HG02870 (cell line): ENCODE measurements at regions not wholly inside any gene's neighbourhood (a gene's known extent, or its start where the extent isn't known, plus 50 kb on each side); places are given as distances from the start of the nearest gene placed in this dataset.

Source experiments
- ATAC-seq: cut with Tn5 transposase; IDR thresholded peaks from one replicate; pipeline ENCODE4 v1.9.1; 2021; ENCODE audit warnings: mild to moderate bottlenecking, moderate library complexity; ENCODE audit not compliant: unreplicated experiment

DNA sequence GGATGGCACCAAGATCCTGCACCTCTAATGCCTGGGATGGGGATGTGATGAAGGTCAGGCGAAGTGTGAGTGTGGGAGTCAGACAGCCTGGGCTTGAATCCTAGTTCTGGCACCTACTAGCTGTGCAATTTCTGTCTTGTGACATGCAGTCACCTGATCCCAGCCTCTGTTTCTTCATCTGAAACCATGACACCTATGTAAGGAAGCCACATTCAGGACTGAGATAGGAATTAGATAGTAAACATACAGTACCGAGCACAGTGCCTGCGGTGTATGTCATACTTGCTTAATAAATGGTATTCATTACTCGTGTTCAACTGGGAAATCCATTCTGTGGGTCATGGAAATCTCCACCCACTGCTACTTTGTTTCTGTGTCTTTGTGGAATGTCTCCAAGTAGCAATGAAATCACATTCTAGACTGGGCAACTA is 140.6 kb upstream of the STC2 start:
- ATAC-seq, result no peak

DNA sequence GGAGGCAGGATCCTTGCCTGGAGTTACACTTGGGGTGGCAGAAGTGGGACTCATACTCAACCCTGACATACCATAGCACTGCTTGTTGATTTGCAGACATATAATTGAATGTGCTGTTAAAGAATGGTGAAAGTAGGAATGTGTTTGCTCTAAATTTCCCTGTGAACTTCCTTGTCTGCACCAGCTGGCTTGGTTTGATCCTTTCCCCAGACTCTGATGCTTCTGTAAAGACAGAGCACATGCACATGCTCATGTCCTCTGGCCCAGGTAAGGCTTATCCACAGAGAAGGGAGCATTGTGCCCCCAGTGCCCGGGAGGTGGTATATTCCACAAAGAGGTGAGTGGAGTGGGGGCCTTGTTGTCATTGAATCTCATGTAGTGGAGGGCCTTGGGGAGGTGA is 138.0 kb upstream of the STC2 start:
- ATAC-seq, result no peak

DNA sequence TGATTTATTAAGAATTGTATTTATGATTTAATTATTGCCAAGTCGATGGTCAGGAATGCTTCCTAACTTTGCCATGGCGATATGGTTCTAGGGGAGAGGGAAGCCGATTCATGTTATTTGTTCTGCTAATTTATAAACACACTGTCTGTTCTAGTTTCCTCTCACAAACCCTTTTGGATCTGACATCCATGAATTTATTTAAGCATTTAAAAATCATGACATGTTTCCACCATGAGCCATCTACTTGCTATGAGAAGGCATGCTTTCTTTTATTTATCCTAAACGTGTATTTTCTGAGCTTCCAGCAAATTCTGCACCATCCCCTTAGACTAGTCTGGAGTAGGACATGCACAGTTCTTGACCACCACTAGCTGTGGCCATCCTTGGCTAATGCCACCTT is 136.6 kb upstream of the STC2 start:
- no peak for ATAC-seq

DNA sequence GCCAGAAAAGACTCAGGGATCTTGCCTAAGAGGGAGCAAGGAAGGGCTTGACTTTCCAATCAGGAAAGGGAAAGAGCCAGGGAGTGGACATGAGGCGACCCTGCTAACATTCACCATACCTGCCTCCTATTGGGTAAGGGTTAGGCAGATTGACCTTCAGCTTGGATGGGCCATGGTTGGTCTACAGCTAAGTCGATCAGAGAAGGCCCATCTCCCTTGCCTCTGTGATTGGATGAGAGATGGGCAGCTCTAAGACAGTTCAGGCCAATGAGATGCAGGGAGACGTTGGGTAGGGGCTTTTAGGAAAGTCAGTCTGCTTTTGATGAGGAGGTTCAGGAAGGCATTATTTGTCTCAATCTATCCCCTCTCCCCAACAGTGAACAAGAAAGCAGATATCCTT is 135.0 kb upstream of the STC2 start:
- ATAC-seq, result no peak

DNA sequence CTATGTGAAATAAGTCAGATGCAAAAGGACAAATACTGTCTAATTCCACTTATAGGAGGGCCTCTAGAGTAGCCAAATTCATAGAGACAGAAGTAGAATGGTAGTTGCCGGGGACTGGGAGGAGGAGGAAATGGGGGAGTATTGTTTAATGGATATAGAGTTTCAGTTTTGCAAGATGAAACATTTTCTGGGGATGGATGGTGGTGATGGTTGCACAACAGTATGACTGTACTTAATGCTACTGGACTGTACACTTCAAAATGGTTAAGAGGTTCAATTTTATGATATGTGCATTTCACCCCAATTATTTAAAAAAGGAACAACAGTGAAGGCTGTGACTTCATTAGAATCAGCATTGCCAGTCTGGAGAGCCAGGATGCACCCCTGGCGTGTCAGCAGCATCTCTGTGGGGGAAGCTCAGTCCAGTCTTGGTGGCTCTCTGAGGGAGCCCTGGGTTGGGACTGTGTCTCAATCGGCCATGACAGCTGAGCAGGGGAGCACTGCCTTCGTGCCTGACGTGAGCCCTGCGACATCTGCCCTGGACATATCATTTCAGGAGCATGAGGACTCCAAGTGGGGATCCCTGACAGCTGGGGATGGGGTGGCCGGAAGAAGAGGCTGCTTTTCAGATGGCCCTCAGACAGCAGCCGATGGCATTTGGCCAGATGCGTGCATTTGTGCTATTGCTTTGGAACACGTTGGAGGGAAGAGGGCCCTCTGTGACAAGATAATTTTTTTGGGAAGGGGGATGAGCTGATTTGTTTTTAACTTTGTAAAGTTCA is 130.8 kb upstream of the STC2 start:
- ATAC-seq, result no peak

DNA sequence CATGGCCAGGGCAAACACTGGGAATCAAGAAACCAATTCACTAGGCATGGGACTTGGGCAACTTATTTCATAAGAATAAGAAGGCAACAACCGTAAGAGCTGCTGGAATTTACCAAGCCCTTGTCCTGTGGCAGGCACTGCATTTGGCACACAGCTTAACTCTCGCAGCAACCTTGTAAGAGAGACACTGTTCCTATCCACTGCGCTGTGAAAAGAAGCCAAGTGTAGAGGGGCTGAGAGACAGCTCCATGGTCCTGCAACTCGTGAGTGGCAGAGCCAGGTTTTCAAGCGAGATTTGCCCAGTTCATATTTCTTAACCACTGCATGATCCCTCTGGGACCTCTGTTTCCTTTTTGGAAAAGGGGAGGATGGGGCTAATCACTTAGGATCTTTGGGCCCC is 129.3 kb upstream of the STC2 start:
- no peak for ATAC-seq

DNA sequence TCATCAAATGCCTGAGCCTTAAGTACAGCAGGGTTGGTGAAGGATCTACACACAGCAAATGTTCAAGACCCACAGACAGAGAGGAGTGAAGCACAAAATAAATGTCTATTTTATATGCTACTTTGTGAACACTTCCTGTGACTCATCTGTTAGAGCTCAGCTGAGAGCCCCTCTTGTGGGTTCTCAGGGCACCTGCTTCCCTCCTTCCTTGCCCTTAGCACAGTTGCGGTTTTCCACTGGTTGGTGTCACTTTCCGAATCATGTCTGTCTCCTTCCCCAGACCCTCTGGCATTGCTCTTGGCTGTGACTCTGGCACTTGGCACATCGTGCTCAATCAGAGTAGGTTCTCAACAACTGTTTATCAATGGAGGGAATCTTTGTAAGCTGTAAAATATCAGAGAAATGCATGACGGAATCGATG is 128.5 kb upstream of the STC2 start:
- ATAC-seq, result no peak

DNA sequence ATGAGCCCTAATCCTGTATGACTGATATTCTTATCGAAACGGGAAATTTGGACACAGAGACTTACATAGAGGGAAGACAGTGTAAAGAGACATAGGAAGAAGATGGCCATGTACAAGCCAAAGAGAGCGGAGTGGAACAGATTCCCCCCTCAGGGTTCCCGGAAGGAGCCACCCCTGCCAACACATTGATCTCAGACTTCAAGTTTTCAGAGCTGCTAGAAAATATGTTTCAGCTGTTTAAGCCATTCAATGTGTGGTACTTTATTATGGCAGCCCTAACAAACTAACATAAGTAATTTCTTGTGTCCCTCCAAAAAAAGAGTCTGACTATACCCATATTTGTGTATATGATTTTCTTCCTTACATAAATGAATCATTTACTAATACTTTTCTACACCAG is 128.0 kb upstream of the STC2 start:
- ATAC-seq, result no peak

DNA sequence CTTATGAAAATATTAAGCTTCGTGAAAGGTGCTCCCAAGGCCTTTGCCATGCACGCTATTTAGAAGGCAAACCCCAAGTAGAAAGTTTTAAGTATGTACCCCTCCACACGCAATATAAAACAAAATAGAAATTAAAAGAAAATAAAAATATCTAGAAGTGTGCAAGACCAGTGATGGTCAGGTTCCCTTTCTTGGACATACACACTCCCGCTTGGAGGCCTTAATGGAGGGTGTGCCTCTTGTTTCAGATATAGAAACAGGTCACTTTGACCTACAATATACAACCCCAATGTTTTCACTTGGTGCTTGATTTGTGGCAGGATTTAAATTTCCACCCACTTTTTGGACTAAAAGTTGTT is 127.4 kb upstream of the STC2 start:
- ATAC-seq, result no peak

DNA sequence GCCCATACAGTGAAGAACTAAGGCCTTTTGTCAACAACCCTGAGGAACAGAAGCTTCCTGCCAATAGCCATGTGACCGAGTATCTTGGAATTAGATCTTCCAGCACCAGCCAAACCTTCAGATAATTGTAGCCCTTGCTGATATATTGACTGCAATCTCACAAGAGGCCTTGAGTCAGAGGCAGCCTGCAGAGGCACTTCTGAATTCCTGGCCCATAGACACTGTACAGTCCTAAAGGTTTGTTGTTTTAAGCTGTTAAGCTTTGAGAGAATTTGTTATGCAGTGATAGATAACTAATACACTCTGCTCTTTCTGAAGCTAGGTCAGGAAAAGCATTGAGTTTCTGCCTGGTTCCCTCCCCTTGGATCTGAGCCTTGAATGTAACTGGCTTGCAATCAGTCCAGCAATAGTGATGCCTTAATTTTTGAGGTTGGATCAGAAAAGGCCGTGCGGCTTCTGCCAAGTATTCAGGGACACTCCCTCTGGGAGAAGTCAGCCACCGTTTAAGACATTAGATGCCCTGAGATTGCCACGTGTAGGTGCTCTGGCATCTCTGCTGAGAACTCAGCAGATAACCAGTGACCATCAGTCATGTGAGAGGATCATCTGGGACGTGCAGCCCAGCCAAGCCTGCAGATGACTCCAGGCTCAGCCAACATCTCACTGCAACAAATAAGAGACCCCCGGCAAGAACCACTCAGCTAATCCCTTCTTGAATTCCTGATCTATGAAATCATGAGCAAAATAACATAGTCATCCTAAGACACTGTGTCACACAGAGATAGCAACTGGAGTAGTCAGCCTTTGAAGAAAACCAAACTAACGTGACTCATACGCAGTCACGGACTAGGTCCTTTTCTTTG is 126.8 kb upstream of the STC2 start:
- no peak for ATAC-seq

DNA sequence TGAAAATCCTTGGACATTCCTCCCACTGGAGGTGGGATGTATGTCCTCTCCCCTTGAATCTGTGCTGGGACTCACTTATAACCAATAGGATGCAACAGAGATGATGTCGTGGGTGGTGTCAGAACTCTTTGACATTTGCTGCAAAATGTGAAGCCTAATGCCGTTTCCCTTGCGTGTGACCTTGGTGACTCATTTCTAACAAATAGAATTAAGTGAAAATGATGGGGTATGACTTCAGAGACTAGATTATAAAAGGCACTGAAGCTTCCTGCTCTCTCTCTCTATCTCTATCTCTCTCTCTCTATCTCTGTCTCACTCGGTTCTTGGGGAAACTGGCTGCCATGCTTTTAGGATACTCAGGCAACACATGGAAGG is 126.1 kb upstream of the STC2 start:
- ATAC-seq, result no peak

DNA sequence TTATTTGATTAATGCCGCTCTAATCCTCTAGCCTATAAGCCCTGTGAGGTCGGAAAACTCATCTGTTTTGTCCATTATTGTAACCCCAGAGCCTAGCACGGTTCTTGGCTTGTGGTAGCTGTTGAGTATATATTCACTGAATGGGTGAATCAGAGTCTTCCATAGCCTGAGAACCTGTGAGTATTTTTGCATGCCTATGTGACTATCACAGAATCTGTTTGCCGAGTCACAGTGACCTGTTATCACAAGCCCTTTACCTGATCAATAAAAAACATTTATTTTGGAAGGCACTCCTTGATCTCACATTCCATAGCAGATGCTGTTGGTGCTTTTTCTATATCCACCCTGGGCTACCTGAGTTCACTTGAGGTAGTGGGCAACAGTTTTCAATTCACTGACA is 125.0 kb upstream of the STC2 start:
- ATAC-seq, result no peak

DNA sequence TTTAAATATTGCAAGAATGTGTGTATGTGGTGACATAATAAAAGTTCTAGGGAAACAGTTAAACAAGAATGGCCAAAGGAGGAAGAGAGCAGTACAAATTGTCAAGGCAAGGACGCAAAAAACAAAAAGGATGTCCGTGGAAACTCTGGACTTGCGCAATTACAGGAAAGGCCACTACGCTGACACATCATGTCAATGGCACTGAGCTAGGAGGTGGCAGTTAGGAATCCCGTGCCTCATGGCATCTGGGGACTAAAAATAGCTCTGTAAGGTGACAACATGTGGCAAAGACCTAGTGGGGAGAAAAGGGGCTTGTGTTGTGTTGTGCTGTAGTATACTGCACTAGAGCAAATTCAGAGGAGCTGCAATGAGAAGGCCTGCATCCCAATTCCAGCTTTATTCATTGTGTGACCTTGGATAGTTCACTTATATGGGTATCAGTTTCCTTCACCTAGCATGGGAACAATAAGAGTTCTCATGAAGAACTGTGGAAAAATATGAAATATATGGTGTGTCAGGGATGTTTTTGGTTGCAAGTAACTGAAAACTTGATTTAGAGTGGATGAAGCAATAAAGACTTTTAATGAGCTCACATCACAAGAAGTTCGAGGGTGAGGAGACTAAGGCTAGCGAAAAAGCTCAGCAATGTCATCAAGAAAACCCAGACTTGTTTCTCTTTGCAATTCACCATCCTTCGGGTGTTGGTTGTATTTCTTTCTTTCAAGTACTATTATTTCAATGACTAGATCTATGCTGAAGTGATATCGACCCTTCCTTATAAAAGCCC is 124.1 kb upstream of the STC2 start:
- ATAC-seq, result no peak

DNA sequence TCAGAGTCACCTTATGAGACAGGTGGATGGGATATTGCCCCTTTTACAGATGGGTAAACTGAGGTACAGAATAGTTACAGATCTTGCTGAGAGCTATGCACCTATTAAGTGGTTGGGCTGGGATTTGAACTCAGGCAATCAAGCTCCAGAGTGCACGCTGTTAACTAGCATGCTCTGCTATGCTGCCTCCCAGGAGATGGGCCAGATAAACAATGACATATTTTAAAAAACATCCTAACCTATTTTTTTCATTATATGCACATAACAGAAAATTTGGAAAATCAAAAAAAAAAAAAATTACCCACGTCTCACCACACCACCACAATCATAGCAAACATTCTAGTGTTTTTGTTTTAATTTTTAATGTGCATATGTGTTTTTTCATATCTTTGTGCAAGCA is 123.4 kb upstream of the STC2 start:
- no peak for ATAC-seq

DNA sequence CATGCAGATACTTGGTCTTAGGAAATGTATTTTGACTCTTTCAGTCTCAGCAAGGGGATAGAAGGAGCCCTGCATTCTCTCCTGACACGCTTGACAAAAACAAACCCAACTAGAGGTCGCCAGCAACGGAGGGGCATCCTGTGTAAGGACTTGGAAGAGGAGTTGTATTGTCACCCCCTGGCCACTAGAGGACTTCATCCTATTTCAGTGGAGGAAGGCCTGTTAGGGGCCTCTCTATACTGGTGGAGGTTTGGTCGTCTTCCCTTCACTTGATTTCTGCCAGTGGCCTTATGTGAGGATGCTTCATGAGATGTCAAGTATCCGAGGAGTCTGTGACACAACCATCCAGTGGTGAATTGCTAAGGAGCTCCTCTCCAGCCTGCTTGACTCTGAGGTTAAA is 122.8 kb upstream of the STC2 start:
- peak; percentile 71 for ATAC-seq

DNA sequence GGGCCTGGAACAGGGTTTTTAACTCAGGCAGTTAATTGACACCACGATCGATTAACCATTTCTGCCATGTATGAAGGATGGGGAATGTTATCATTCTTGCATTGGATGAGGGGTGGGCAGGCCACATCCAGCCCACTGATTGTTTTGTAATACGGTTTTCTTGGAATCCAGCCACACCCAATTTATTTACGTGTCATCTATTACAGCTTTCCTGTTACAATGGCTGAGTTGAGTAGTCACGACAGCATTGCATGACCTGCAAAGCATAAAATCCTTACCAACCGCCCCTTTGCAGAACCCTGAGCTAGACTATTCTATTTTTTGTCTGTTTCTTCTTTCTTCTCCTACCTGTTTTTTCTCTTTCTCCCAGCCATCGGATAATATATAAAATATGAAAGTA is 122.0 kb upstream of the STC2 start:
- ATAC-seq, result no peak

DNA sequence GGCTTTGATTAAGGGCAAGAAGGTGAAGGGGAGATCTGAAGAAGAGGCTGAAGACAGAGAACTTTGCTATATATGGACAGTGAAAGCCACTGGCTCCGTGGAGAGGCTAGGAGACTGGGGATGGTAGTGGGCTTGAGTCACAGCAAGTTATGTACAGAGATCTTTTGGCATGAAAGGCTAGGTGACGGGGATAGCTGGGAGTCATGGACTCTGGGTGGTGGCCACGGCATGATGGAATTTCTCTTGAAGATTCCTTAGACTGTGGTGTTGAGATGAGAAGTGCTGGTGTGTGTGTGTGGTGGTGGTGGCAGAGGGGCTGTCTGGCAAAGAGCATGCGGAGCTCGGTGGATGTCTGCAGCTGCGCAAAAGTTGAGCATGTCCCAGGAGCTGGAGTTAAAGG is 120.6 kb upstream of the STC2 start:
- ATAC-seq, result no peak

DNA sequence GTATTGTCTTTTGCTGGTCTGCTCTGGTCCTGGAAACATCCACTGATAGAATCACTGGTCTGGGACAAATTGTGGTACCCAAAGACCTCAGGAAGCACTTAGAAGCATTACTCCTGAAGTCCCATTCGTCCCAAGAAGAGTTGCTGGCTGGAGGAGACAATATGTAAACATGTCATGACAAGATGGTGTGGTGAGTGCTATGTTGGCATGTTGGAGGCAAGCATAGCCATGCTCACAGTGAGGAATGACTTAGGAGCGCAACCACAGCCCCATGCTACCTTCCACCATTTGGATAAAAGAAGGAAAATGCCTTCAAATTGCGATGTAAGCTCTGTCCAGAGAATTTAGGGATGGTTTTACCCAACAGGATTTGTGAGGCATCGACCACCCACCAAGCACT is 115.8 kb upstream of the STC2 start:
- ATAC-seq, result no peak

DNA sequence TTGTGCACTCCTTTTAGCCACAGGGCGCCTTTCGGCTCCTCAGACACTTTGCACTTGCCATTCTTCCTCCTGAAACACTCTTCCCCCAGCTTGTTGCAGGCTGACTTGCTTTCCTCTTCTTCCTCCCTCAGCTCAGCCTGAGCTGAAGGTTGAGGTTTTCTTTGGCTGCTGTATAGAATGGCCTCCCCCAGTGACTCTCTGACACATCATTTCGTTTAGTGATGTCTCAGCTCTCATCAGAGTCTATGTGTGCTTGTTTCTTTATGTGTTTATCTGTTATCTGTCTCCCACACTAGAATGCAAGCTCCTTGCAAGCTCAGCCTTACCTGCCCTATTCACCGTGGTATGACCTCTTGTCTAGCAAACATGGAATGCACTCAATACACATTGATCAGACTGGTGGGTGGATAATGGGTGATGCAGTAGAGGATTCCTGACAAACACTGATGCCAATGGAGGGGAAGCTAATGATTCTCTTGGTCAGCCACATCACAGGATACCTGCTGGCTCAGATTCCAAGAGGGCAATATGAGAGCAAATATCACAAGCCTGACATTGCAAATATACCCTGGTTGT is 112.9 kb upstream of the STC2 start:
- no peak for ATAC-seq

DNA sequence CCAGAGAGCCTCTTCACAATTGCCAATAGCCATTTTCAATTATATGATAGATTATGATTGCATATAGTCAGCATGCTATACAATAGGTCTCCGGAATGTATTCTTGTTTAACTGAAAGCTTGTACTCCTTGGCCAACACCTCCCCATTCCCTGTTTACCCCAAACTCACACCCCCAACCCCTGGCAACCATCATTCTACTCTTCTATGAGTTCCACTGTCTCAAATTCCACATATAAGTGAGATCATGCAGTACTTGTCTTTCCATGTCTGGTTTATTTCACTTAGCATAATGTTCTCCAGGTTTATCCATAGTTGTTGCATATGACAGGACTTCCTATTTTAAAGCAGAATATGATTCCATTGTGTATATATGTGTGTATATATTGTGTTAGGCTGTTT is 110.7 kb upstream of the STC2 start:
- no peak for ATAC-seq

DNA sequence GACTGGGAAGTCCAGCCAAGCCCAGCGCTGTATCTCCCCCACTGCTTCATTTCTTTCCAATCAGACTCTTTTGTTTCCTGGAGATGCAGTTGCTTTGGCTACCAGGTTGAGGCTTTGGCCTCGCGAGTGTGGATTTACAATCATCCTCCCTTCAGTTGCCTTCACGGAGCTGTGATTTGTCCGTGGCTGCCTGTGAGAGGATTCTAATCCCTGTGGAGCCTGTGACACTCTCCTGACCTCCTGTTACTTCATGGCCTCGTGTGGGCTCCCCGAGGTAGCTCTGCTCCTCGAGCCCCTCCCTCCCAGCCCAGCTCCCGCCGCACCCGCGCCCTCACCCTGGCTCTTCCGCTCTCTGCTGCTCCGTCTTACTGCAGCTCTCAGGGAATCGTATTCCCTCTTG is 107.2 kb upstream of the STC2 start:
- no peak for ATAC-seq
